Activated naive CD4-positive, alpha-beta T cell treated with anti-CD3 and anti-CD28 coated beads, Interleukin-2, amount 50 U/mL, for 72 hours (primary cell): ENCODE measurements at regions not wholly inside any gene's neighbourhood (a gene's known extent, or its start where the extent isn't known, plus 50 kb on each side); places are given as distances from the start of the nearest gene placed in this dataset.

Experiments used
- ATAC-seq, 2 donors: fragments of 150-1000 bp; cut with Tn5 transposase; 2 replicates each; pipeline ENCODE4 v1.10.0; 2021; ENCODE audit warnings: mild to moderate bottlenecking in 2 of 2, moderate library complexity in 2 of 2
- DNase-seq, 2 donors: peaks; one replicate each; pipeline ENCODE4 v3.0.0; 2021 to 2022; ENCODE audit warnings: low spot score in 2 of 2
- H3K27ac Mint-ChIP-seq, 2 donors: one replicate each; pipeline ENCODE4 v1.8.0; 2022; ENCODE audit warnings: mild to moderate bottlenecking in 2 of 2, mixed read lengths in 2 of 2
- H3K36me3 Mint-ChIP-seq, 2 donors: one replicate each; pipeline ENCODE4 v1.8.0; 2022; ENCODE audit warnings: mixed read lengths in 2 of 2
- H3K9me3 Mint-ChIP-seq, 2 donors: one replicate each; pipeline ENCODE4 v1.8.0; 2022; ENCODE audit warnings: mixed read lengths in 2 of 2

DNA sequence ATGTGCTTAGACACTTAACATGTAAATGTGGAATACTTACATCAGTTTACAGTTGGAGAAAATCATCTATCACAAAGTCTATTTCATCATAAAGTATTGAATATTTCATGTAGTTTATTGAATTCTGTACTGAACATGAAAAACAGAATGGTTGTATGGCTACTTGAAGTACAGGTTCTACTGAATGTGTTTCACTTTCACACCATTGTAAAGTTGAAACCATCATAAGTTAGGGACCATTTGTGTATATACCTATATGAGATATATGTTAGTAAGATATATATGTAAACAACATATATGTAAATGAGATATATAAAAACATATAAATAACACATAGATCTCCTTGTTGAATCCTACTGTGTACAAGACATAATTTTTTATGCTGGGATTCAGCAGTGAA, 63.0 kb upstream of the TAF11L2 start:
- Mint-ChIP-seq H3K36me3 (peaks cover 0 to 17% of the 10 kb centered on the region in 2 donors), H3K27ac (no peak overlapping the region), H3K9me3 (peaks cover 10 to 20% of the 10 kb centered on the region in 2 donors)
- ATAC-seq (no peak), DNase-seq (no peak)

DNA sequence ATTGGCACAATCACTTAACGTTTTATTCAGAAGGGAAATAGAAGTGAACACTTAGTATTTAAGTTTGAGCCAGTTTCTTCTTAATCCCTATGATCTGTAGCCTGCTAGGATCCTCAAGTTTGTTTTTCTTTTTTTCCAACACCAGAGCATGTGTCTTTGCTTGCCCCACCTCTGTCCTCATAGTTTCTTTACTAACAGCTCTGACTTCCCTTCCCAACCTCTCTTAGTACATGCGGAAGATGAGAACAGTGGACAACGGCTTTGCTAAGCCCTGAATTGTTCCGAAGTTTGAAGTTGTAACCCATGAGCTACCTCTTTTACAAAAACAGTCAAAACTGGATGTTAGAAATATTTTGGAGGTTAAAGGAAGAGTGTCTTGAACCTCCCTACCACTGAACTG, 61.7 kb upstream of the TAF11L2 start:
- Mint-ChIP-seq H3K36me3 (peaks cover 0 to 17% of the 10 kb centered on the region in 2 donors), H3K27ac (no peak overlapping the region), H3K9me3 (peaks cover 13 to 29% of the 10 kb centered on the region in 2 donors)
- no peak for ATAC-seq
- DNase-seq = no peak

DNA sequence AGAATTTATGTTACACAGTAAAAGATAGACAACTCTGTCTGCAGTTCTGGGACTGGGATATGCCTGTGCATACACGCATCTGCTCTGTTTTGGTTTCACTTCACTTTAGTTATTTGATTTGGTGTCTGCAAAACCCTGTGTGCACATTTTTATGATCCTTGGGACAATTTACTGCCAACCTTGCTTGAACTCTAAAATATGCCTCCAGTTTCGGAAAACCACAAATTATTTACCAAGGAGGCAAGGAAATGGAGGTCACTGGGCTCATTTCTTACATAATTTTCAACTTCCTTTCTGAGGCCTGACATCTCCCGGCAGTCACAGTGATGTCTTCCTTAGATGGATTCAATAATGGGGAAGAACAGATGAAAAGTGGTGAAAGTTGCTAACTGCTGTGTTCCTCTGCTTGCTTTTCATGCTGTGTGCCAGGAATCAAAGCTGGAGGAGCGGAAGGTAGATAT, 61.2 kb upstream of the TAF11L2 start:
- no peak for DNase-seq
- no peak overlapping the region for H3K27ac Mint-ChIP-seq
- peaks cover 15 to 29% of the 10 kb centered on the region in 2 donors for H3K9me3 Mint-ChIP-seq
- ATAC-seq = no peak
- peaks cover 0 to 17% of the 10 kb centered on the region in 2 donors for H3K36me3 Mint-ChIP-seq

DNA sequence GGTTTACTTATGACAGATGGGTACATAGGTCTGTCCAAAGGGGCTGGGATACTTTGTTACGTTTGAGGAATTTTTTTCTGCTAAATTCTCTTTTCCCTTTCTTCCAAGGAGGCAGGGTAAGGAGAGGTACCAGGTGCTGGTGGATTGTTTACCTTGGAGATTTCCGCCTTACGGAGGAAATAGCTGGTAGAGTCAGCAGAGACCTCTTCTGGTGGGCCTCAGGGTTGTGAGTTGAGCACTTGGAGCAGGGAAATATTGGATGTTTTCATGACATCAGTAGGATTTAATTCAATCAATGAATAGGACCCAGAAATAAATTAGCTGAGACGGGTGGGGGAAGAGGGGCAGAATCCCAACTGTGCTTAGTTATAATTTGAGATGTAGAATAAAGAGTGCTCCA, 60.0 kb upstream of the TAF11L2 start:
- Mint-ChIP-seq H3K27ac (no peak overlapping the region), H3K9me3 (peaks cover 21 to 33% of the 10 kb centered on the region in 2 donors), H3K36me3 (peaks cover 0 to 17% of the 10 kb centered on the region in 2 donors)
- DNase-seq = no peak
- ATAC-seq = no peak

DNA sequence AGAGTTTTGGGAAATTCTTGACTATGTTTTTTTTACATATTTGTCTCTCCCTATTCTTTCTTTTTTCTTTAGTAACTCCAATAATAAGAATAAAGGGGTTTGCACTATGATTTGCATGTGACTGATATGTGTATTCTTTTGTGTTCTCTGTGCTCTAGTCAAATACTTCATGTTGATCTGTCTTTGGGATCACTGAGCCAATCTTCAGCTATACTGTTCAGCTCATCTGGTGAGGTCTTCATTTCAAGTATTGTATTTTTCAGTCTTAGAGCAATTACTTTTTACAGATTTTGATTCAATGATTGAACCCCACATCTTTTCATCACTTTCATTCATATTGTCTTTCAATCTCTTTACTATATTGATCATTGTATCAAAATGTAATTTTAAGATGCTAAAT, 58.1 kb upstream of the TAF11L2 start:
- ATAC-seq (no peak), DNase-seq (no peak)
- Mint-ChIP-seq H3K36me3 (peaks cover 0 to 17% of the 10 kb centered on the region in 2 donors), H3K27ac (no peak overlapping the region), H3K9me3 (peaks cover 28 to 33% of the 10 kb centered on the region in 2 donors)

DNA sequence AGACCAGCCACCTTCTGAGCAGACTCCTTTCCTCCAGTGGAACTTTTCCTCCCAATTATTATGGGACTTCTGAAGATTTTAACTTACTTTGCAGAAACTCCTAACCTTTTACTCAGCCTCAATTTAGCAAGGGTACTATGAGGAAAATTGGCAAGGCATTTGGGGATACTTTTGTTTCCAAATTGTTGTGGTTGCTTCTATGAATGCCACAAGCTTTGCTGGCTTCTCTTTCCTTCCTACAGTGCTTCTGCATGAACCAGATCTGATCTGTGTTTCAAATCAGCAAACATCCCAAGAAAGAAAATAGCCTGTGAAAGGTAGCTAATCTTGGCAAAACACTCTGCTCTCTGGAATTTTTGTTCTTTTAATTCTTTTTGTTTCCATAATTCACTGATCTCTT, 57.3 kb upstream of the TAF11L2 start:
- ATAC-seq = no peak
- no peak for DNase-seq
- H3K36me3 Mint-ChIP-seq = peaks cover 0 to 17% of the 10 kb centered on the region in 2 donors
- H3K27ac Mint-ChIP-seq = no peak overlapping the region
- H3K9me3 Mint-ChIP-seq = peaks cover 28 to 30% of the 10 kb centered on the region in 2 donors

DNA sequence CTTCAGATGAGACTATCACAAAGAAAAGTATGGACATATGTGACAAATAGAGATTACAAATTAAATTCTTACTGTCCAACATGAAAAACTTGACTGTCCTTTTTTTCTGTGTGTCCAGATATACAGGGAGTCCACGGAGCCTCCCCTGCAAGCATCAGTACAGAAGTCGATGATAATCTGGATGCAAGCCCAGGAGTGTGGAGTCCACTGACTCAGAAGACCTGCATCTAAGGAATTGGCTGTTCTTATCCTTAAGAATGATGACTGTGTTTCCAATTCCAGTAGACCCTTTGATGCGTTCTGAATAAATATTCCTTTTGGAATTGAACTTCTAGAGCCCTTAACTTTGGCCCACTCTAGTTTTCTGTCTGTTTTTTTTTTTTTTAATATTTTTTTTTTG, 56.7 kb upstream of the TAF11L2 start:
- Mint-ChIP-seq H3K27ac (no peak overlapping the region), H3K9me3 (peaks cover 28 to 29% of the 10 kb centered on the region in 2 donors)
- ATAC-seq = no peak

DNA sequence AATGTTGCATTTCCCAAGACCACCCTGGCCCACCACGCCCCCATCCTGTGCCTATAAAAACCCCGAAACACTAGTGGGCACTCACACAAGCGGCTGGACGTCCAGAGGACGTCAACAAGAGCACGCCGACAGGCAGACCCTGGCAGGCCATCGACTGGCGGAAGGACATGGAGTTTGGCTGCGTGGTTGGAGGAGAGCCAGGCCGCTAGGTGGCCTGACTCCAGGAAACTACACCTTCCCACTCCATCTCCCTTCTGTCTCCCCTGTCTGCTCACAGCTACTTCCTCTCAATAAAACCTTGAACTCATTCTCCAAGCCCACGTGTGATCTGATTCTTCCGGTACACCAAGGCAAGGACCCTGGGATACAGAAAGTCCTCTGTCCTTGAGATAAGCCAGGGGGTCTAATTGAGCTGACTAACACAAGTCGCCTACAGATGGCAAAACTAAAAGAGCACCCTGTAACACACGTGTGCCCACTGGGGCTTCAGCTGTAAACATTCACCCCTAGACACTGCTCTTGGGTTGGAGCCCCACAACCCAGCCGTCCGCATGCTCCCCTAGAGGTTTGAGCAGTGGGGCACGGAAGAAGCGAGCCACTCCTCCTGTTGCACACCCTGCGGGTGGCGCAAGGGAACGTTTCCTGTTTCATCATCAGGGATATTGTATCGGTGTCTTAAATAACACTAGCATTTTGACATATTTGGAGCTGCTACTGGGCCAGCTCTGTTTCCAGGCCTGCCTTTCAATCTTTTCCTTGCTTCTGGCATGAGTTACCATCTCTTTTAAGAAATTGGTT, 54.5 kb upstream of the TAF11L2 start:
- DNase-seq (no peak), ATAC-seq (no peak)
- Mint-ChIP-seq H3K27ac (no peak overlapping the region), H3K9me3 (peaks cover 17 to 18% of the 10 kb centered on the region in 2 donors), H3K36me3 (peaks cover 0 to 1% of the 10 kb centered on the region in 2 donors)

More for the DNA sequence above, 56.7 kb upstream of the TAF11L2 start:
- peaks cover 0 to 17% of the 10 kb centered on the region in 2 donors for H3K36me3 Mint-ChIP-seq
- DNase-seq = no peak

DNA sequence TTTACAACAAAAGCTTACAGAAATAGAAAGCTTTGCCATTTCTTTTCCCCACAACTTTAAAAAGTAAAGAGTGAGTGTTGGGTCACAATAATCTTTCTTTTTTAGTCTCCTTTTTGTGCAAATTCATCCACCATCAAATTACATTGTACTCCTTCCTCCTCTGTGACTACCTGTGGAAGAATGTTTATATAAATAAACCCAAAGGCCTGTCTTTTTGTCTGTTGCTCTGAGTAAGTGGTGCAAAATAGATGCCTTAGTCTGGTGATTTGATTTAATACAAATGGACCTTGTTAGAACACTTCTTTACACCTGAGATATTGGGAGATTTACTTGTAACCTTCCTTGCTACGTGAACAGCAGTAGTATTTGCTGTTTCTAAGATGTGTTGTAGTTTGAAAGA, 53.5 kb upstream of the TAF11L2 start:
- Mint-ChIP-seq H3K9me3 (peaks cover 22 to 25% of the 10 kb centered on the region in 2 donors), H3K27ac (no peak overlapping the region), H3K36me3 (no peaks in the 10 kb centered on the region)
- ATAC-seq (no peak), DNase-seq (no peak)

DNA sequence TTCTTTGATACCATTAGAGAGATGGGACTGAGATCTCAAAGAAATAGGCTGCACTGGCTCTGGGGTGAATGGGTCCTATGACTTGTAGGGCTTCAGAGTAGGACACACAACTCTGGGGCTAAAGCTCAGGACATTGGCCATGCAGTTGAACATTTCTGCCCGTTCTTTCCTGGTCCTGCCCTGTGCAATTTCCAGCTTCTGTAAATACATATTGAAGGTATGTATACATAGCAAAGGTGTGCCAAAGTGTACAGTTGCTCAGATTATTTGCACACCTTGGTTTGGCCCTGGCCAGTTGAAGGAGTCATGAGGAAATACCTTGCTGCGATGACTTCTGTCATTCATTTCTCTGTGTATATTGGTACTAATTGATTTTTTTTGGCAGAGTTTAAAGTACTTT, 52.8 kb upstream of the TAF11L2 start:
- DNase-seq (no peak), ATAC-seq (no peak)
- H3K9me3 Mint-ChIP-seq = peaks cover 19 to 25% of the 10 kb centered on the region in 2 donors
- no peak overlapping the region for H3K27ac Mint-ChIP-seq
- no peaks in the 10 kb centered on the region for H3K36me3 Mint-ChIP-seq
